NB4 (cell line): ENCODE measurements at regions not wholly inside any gene's neighbourhood (a gene's known extent, or its start where the extent isn't known, plus 50 kb on each side); places are given as distances from the start of the nearest gene placed in this dataset.

Experiments used
- CTCF ChIP-seq: IDR thresholded peaks from one replicate; pipeline ENCODE4 v1.5.1; 2012; ENCODE audit warnings: low read depth, low read length
- MAX ChIP-seq: IDR thresholded peaks from 2 replicates; pipeline ENCODE4 v1.6.1; 2011; ENCODE audit warnings: low read depth, low read length
- MYC ChIP-seq: IDR thresholded peaks from 2 replicates; pipeline ENCODE4 v1.6.1; 2011; ENCODE audit warnings: low read depth, low read length
- POLR2A ChIP-seq: IDR thresholded peaks from 2 replicates; pipeline ENCODE4 v1.6.1; 2011; ENCODE audit warnings: mild to moderate bottlenecking; ENCODE audit not compliant: insufficient read length; ENCODE audit errors: extremely low read depth

- TF ChIP-seq CTCF (no peak), POLR2A (no peak), MYC (no peak), MAX (no peak)
These were observed 390.2 kb downstream of the DSC3 start for GRCh38 chr18:30652387-30652786.
